Central memory CD8-positive, alpha-beta T cell (primary cell): ENCODE measurements at regions not wholly inside any gene's neighbourhood (a gene's known extent, or its start where the extent isn't known, plus 50 kb on each side); places are given as distances from the start of the nearest gene placed in this dataset.

Experiments used
- ATAC-seq: fragments of 150-1000 bp; cut with Tn5 transposase; replicated peaks from 2 replicates; pipeline ENCODE4 v1.10.0; 2022; ENCODE audit warnings: mild to moderate bottlenecking, moderate FRiP score, moderate number of reproducible peaks; ENCODE audit not compliant: poor library complexity, severe bottlenecking; ENCODE audit errors: extremely low read depth
- DNase-seq, 2 donors: peaks; one replicate each; pipeline ENCODE4 v3.0.0; 2021; ENCODE audit warnings: low spot score in 2 of 2
- H3K27ac Mint-ChIP-seq: one replicate; pipeline ENCODE4 v1.8.0; 2022; ENCODE audit warnings: low read depth, mild to moderate bottlenecking, moderate library complexity, mixed read lengths
- H3K27me3 Mint-ChIP-seq: one replicate; pipeline ENCODE4 v1.8.0; 2022; ENCODE audit warnings: mixed read lengths
- H3K36me3 Mint-ChIP-seq: one replicate; pipeline ENCODE4 v1.8.0; 2022; ENCODE audit warnings: mild to moderate bottlenecking, moderate library complexity, mixed read lengths; ENCODE audit not compliant: insufficient read depth
- H3K4me1 Mint-ChIP-seq: one replicate; pipeline ENCODE4 v1.8.0; 2022; ENCODE audit warnings: mixed read lengths
- H3K4me3 Mint-ChIP-seq: one replicate; pipeline ENCODE4 v1.8.0; 2022; ENCODE audit warnings: mild to moderate bottlenecking, moderate library complexity, mixed read lengths
- H3K9me3 Mint-ChIP-seq: one replicate; pipeline ENCODE4 v1.8.0; 2022; ENCODE audit warnings: mixed read lengths

DNA sequence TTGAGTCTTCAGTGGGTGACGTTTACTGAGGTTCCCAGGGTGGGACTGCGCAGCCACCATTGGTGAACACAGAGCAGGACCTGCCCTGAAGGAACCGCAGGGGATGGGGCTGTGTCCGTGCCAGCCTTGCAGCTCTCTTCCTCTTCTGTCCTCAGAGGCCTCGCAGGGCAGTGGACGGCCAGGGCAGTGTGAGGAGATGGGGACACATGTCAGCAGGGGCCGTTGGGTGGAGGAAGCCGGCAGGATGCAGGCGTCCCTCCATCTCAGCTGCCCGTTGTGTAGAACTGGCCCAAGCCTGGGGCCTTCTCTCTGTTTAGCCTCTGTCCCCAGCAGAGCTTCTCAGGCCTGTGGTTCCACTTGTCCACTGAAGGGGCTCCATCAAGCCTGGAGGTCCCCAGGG lies 53.6 kb upstream of the SMOC2 start:
- Mint-ChIP-seq H3K4me1 (no peaks in the 10 kb centered on the region), H3K36me3 (no peaks in the 10 kb centered on the region), H3K27me3 (peaks cover 4% of the 10 kb centered on the region), H3K27ac (no peak overlapping the region), H3K9me3 (no peaks in the 10 kb centered on the region), H3K4me3 (no peak overlapping the region)
- DNase-seq (no peak), ATAC-seq (no peak)

DNA sequence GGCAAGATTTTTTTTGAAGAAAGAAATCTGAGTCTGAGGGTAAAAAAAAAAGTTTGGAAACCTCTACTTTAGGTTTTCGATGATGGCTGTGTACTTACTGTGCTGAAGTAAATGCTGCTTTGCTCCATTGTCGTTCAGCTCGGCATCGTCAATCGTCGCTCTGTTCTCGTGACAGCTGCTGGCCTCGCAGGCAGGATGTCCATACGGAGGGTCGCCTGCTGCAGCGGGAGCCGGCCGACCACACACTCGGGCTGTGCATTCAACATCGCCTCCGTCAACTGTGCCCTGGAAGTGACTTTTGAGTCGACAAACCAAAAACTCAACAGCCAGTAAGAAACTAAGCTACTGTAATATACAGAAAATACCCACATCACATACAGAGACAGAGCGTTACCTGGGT lies 53.1 kb upstream of the SMOC2 start:
- Mint-ChIP-seq H3K4me1 (no peaks in the 10 kb centered on the region), H3K27me3 (peaks cover 8% of the 10 kb centered on the region)

DNA sequence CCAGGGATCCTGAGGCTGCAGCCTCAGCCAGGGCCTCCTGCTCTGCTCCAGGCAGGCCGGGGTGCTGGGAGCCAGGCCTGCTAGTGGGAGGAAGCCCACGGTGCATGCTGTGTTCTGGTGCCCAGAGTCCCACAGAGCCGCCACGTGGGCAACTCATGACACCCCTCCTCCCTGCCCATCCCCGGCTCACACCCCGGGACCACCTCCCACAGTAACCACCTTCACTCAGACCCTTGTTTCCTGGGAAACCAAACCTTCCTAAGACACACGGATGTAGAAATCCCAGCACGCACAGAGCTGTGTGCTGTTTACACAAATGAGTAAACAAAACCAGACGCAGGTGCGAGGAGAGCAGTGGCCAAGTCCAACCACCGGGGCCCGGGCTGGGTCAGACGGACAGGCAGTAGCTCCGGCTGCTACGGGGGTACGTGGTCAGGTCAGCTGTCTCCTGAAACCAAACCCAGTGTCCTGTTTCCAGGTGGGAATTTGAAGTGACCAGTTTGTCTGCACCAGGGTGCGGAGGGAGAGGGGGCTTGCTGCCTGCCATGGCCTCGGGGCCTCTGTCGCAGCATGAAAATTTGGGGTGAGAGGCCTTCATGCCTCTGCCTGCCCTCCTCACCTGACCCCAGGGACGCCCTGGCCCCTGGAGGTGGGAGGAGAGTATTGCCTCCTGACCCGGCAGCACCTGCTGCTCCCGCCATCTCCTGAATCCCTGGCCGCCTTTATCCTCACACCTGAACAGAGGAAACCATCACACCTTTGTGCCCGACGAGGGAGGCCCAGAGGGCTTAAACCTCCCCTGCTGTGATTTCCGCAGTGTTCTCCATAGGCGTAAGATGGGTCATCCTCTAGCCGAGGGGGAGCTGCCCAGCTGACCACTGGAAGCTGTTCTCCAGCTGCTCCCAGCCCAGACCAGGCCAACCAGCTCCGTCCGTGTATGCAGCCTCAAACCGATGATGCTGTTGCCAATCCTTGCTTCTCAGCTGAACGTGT lies 52.0 kb upstream of the SMOC2 start:
- no peak for DNase-seq
- Mint-ChIP-seq H3K9me3 (no peaks in the 10 kb centered on the region), H3K27ac (no peak overlapping the region), H3K4me3 (no peak overlapping the region), H3K4me1 (no peaks in the 10 kb centered on the region), H3K36me3 (no peaks in the 10 kb centered on the region), H3K27me3 (peaks cover 13% of the 10 kb centered on the region)
- ATAC-seq = no peak

More for the DNA sequence above, 53.1 kb upstream of the SMOC2 start:
- Mint-ChIP-seq H3K27ac (no peak overlapping the region), H3K4me3 (no peak overlapping the region), H3K36me3 (no peaks in the 10 kb centered on the region), H3K9me3 (no peaks in the 10 kb centered on the region)
- no peak for DNase-seq
- no peak for ATAC-seq

DNA sequence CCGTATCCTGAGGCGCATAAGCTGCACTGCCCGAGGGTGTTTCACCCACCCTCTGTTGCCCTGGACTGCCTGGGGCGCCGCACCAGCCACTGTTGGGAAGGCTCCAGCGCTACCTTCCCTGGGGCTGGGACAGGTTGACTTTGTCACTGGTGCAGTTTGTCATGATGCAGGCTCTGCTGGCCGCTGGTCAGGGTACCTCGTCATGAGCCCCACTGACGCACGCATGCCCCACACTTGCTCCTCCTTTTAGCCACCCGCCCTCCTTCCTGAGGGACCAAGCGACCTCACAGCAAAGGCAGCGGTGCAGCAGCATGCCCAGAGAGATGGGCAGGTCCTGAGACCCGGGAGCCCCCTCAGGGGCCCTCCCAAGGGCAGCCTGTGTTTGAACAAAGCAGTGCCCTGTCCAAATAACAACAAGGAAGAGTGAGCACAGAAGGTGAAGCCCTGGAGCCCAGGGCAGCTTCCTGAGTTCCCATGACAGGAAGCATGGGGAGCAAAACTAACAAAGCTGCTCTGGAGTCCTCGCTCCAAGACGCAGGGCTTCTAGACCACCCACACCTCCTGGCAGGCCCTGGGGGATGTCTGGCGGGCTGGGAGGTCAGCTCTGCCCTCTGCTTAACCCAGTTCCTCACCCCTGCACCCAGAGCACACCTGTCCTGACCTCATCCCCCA lies 50.1 kb upstream of the SMOC2 start:
- ATAC-seq (no peak), DNase-seq (no peak)
- no peaks in the 10 kb centered on the region for H3K36me3 Mint-ChIP-seq
- no peak overlapping the region for H3K27ac Mint-ChIP-seq
- H3K4me1 Mint-ChIP-seq = no peaks in the 10 kb centered on the region
- H3K27me3 Mint-ChIP-seq = peaks cover 19% of the 10 kb centered on the region
- H3K4me3 Mint-ChIP-seq = no peak overlapping the region
- no peaks in the 10 kb centered on the region for H3K9me3 Mint-ChIP-seq
